Astrocyte of the spinal cord (primary cell): ENCODE measurements at regions not wholly inside any gene's neighbourhood (a gene's known extent, or its start where the extent isn't known, plus 50 kb on each side); places are given as distances from the start of the nearest gene placed in this dataset.

Experiments
- DNase-seq: peaks from one replicate; pipeline ENCODE4 v3.0.0; 2011; ENCODE audit warnings: low read depth, low spot score
- H3K4me3 ChIP-seq: 2 replicates; pipeline ENCODE4 v1.5.1; 2011; ENCODE audit warnings: low read depth, mild to moderate bottlenecking, low read length, moderate library complexity
- in situ Hi-C: cut with HindIII; loops from 2 replicates; pipeline ENCODE4 v1.10.0; 2017; ENCODE audit warnings: low sequenced_read_pairs
- TF ChIP-seq, protein P1 (sequence below): IDR thresholded peaks from 2 replicates; pipeline ENCODE4 v1.5.1; 2012; ENCODE audit warnings: low read depth, mild to moderate bottlenecking, low read length, inconsistent platforms

DNA sequence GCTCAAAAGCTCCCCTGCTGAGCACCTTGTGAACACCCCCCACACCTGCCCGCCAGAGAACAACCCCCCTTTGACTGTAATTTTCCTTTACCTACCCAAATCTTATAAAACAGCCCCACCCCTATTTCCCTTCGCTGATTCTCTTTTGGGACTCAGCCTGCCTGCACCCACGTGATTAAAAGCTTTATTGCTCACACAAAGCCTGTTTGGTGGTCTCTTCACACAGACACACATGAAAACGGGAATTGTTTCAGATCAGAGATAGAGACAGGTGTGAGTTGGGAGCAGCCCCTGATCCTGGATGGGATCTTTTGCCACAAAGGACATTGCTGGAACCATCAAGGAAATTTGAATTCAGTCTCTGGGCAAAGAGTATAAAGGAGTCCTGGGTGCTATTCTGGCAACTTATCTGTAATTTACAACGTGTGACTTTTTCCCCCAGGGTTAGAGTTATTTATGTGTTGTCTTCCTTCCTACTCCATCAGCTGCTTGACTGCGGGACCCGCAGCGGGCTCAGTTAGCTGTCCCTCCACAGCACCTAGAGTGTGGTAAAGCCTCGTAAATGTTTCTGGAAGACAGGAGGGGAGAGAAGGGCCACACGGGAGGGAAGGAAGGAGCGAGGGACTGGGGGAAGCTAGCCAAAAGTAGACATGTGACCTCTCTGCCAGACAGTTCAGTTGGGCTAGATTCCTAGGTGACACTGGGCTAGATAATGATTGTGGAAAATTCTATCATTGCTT is 437.0 kb downstream of the ZNF608 start:
- TF ChIP-seq, protein P1, sequence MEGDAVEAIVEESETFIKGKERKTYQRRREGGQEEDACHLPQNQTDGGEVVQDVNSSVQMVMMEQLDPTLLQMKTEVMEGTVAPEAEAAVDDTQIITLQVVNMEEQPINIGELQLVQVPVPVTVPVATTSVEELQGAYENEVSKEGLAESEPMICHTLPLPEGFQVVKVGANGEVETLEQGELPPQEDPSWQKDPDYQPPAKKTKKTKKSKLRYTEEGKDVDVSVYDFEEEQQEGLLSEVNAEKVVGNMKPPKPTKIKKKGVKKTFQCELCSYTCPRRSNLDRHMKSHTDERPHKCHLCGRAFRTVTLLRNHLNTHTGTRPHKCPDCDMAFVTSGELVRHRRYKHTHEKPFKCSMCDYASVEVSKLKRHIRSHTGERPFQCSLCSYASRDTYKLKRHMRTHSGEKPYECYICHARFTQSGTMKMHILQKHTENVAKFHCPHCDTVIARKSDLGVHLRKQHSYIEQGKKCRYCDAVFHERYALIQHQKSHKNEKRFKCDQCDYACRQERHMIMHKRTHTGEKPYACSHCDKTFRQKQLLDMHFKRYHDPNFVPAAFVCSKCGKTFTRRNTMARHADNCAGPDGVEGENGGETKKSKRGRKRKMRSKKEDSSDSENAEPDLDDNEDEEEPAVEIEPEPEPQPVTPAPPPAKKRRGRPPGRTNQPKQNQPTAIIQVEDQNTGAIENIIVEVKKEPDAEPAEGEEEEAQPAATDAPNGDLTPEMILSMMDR: no peak
- no peak for DNase-seq
- in situ Hi-C loops: no loop called here
- no peak overlapping the region for H3K4me3 ChIP-seq

DNA sequence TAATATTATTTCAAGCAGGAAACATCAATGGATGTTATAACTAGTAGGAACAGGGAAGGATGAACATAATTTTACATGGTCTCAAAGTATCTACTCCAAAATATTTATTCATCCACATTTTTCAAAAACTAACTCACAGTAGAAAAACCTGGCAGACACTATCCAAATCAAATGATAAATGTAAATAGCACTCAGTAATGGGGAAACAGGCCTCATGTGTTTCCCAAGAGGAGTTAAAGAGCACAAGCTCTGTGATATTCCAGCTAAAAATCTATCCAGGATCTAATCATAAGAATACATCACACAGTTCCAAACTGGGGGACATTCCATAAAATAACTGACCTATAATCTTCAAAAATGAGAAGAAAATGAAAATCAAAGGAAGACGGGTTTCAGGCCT is 443.1 kb downstream of the ZNF608 start:
- in situ Hi-C loops: no loop called here
- no peak overlapping the region for H3K4me3 ChIP-seq
- TF ChIP-seq, protein P1: no peak
- no peak for DNase-seq

DNA sequence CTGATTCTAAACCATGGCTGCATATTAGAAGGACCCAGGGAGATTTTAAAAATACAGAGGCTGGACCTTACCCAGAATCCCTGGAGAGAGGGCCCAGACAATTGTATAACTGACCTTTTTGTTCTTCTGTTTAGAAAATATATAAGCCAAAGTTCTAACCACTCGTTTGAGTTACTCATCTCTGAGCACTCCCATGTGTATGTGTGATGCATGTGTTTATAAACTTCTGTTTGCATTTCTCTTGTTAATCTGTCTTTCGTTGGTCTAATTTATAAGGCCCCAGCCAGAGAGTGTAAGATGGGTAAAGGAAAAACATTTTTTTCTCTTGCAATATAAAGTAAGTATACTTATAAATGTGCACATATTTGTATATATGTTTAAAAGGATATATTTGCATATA is 443.9 kb downstream of the ZNF608 start:
- in situ Hi-C loops: no loop called here
- peak; percentile 35 for DNase-seq
- TF ChIP-seq, protein P1: no peak
- no peak overlapping the region for H3K4me3 ChIP-seq

DNA sequence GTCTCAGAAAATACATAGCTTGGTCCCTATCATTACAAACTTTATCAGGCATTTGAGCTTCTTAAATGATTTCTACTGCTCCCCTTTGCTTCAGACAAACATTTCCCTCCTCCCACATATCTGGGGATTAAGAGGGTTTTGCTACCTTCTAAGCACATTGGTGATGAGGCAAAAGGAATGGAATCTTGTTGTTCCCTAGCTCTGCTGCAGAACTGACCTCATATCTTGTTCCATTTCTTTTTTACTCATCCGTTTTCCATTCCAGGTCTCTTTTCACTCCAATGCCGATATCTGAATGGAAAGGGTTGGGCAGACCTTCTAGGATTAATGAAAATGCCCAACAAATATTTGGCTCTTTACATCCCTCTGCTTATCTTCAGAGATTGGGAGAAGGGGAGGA is 444.6 kb downstream of the ZNF608 start:
- no peak overlapping the region for H3K4me3 ChIP-seq
- in situ Hi-C loops: no loop called here
- DNase-seq: peak; percentile 45
- TF ChIP-seq, protein P1: no peak

DNA sequence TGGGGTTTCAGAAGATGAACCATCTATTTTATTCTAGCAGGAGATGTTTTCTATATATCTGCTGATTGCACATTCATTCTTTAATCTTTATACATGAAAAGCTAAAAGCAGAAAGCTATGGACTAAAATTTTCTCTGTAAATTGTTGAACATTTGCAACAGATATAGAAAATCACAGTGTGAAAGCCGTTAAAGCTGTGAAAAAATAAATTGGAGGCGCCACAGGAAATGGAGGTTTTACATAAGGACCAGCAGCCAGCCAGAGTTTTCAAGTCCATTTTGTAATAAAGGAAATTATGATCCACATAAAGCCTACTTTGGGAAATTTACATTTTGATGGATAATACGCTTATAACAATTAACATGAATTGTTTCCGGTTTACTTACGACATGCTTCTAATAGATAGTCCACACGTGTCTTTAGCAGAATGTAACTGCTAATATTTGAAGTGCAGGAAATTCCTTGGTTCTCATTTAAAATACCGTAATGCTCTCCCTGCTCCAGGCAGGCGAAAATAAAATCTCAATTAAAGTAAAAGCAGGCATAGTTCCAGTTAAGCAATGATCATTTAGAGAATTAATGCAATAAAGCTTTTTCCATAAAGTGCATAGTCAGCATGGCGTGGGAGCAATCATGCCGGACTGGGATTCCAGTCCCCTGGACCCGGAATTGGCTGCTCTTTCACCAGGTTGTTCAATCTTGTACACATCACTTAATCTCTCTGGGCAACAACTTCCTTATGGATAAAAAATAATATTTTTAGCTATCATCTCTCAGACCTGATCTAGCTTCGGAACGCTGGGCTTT is 445.4 kb downstream of the ZNF608 start:
- no peak for DNase-seq
- no peak overlapping the region for H3K4me3 ChIP-seq
- TF ChIP-seq, protein P1: no peak
- in situ Hi-C loops: no loop called here

DNA sequence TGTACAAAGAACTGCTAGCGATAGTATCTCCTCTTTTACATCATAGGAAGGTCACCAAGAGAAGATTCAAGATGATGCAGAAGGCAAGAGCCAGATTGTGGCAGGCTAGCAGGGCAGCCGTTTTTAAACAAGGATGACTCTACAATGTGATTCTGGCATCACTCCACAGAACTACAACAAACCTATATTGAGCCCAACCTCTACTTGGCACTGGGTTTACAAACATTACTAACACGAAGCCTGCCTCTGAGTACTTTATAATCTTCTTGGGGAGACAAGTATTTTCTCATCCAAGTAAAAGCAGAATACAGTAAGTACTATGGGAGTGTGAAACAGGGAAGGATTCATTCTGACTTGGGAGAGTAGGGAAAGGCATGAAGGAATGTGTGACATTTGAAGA is 448.6 kb downstream of the ZNF608 start:
- in situ Hi-C loops: no loop called here
- TF ChIP-seq, protein P1: no peak
- H3K4me3 ChIP-seq: no peak overlapping the region
- DNase-seq: no peak
